ENCODE measurements at regions not wholly inside any gene's neighbourhood (a gene's known extent, or its start where the extent isn't known, plus 50 kb on each side); places are given as distances from the start of the nearest gene placed in this dataset.

- Histone ChIP-seq H2AFZ (ENCODE audit: low read length) (peak overlapping the region; percentile 55), H3K27me3 (ENCODE audit: control insufficient read depth in 3 of 3, insufficient read depth in 3 of 3, low read depth in 1 of 3, low read length in 3 of 3) (no peaks in the 10 kb centered on the region), H3K4me2 (ENCODE audit: insufficient read depth, low read length, poor library complexity, severe bottlenecking) (no peak overlapping the region), H3K4ac (ENCODE audit: low read length) (no peak overlapping the region), H2BK5ac (ENCODE audit: low read length) (no peak overlapping the region), H3K14ac (ENCODE audit: low read length) (no peak overlapping the region), H3K9ac (ENCODE audit: low read depth, low read length, poor library complexity) (no peak overlapping the region), H3K27ac (replicated peaks; ENCODE audit: low read length) (no peak overlapping the region), H3K9me3 (replicated peaks in 1 of 2; ENCODE audit: control insufficient read depth in 2 of 2, insufficient read depth in 1 of 2, low read depth in 1 of 2, low read length in 2 of 2) (peaks cover 0 to 3% of the 10 kb centered on the region in 2 donors), H2BK120ac (ENCODE audit: low read depth, low read length) (no peak overlapping the region), H3K4me3 (ENCODE audit: low read length in 2 of 2) (no peak overlapping the region), H2AK5ac (ENCODE audit: low read depth, low read length) (no peak overlapping the region), H3K18ac (ENCODE audit: low read length) (no peak overlapping the region), H4K91ac (ENCODE audit: low read depth, low read length, poor library complexity) (no peak overlapping the region), H3K79me1 (ENCODE audit: low read depth, low read length) (no peaks in the 10 kb centered on the region), H3K23ac (ENCODE audit: low read depth, low read length, poor library complexity) (no peak overlapping the region), H3K36me3 (replicated peaks in 1 of 2; ENCODE audit: control insufficient read depth in 2 of 2, insufficient read depth in 2 of 2, low read length in 2 of 2) (no peaks in the 10 kb centered on the region), H2BK12ac (ENCODE audit: low read length) (no peak overlapping the region), H3K4me1 (ENCODE audit: control insufficient read depth in 2 of 2, insufficient read depth in 1 of 2, low read depth in 1 of 2, low read length in 2 of 2) (no peaks in the 10 kb centered on the region), H2BK15ac (ENCODE audit: low read length) (no peak overlapping the region), H4K8ac (ENCODE audit: low read depth, low read length) (no peak overlapping the region)
- no CpG with 5 or more reads among the region's 12 CpGs for WGBS, 2 donors (ENCODE audit: extremely low coverage in 2 of 2, insufficient read length in 2 of 2, insufficient replicate concordance in 1 of 2)
- no peak for DNase-seq (ENCODE audit: low spot score)
Observed at GRCh38 chr20:10910535-10911178, 236.9 kb upstream of the JAG1 start.

- no peak overlapping the region for H3K4me2 ChIP-seq (ENCODE audit: insufficient read depth, low read length, poor library complexity, severe bottlenecking)
- H4K91ac ChIP-seq (ENCODE audit: low read depth, low read length, poor library complexity): no peak overlapping the region
- no peak overlapping the region for H3K23ac ChIP-seq (ENCODE audit: low read depth, low read length, poor library complexity)
- peaks cover 0 to 3% of the 10 kb centered on the region in 2 donors for H3K9me3 ChIP-seq (replicated peaks in 1 of 2; ENCODE audit: control insufficient read depth in 2 of 2, insufficient read depth in 1 of 2, low read depth in 1 of 2, low read length in 2 of 2)
- H2AK5ac ChIP-seq (ENCODE audit: low read depth, low read length): no peak overlapping the region
- H2BK15ac ChIP-seq (ENCODE audit: low read length): no peak overlapping the region
- no peaks in the 10 kb centered on the region for H3K4me1 ChIP-seq (ENCODE audit: control insufficient read depth in 2 of 2, insufficient read depth in 1 of 2, low read depth in 1 of 2, low read length in 2 of 2)
- no peak overlapping the region for H3K4ac ChIP-seq (ENCODE audit: low read length)
- no peak overlapping the region for H3K27ac ChIP-seq (replicated peaks; ENCODE audit: low read length)
- no peaks in the 10 kb centered on the region for H3K79me1 ChIP-seq (ENCODE audit: low read depth, low read length)
- H2BK5ac ChIP-seq (ENCODE audit: low read length): no peak overlapping the region
- H3K27me3 ChIP-seq (ENCODE audit: control insufficient read depth in 3 of 3, insufficient read depth in 3 of 3, low read depth in 1 of 3, low read length in 3 of 3): no peaks in the 10 kb centered on the region
- no peak overlapping the region for H3K14ac ChIP-seq (ENCODE audit: low read length)
- WGBS, 2 donors (ENCODE audit: extremely low coverage in 2 of 2, insufficient read length in 2 of 2, insufficient replicate concordance in 1 of 2): no CpG with 5 or more reads among the region's 2 CpGs
- H3K9ac ChIP-seq (ENCODE audit: low read depth, low read length, poor library complexity): no peak overlapping the region
- no peak overlapping the region for H3K18ac ChIP-seq (ENCODE audit: low read length)
- no peak for DNase-seq (ENCODE audit: low spot score)
- H2AFZ ChIP-seq (ENCODE audit: low read length): no peak overlapping the region
- no peak overlapping the region for H2BK120ac ChIP-seq (ENCODE audit: low read depth, low read length)
- H2BK12ac ChIP-seq (ENCODE audit: low read length): no peak overlapping the region
- H3K36me3 ChIP-seq (replicated peaks in 1 of 2; ENCODE audit: control insufficient read depth in 2 of 2, insufficient read depth in 2 of 2, low read length in 2 of 2): no peaks in the 10 kb centered on the region
- no peak overlapping the region for H3K4me3 ChIP-seq (ENCODE audit: low read length in 2 of 2)
- H4K8ac ChIP-seq (ENCODE audit: low read depth, low read length): no peak overlapping the region
Observed at GRCh38 chr20:10911298-10911697, 237.5 kb upstream of the JAG1 start.

- Histone ChIP-seq H2BK15ac (ENCODE audit: low read length) (no peak overlapping the region), H3K4me1 (ENCODE audit: control insufficient read depth in 2 of 2, insufficient read depth in 1 of 2, low read depth in 1 of 2, low read length in 2 of 2) (no peaks in the 10 kb centered on the region), H2BK120ac (ENCODE audit: low read depth, low read length) (no peak overlapping the region), H4K91ac (ENCODE audit: low read depth, low read length, poor library complexity) (no peak overlapping the region), H3K4me3 (ENCODE audit: low read length in 2 of 2) (no peak overlapping the region), H3K9me3 (replicated peaks in 1 of 2; ENCODE audit: control insufficient read depth in 2 of 2, insufficient read depth in 1 of 2, low read depth in 1 of 2, low read length in 2 of 2) (peaks cover 0 to 3% of the 10 kb centered on the region in 2 donors), H3K27me3 (ENCODE audit: control insufficient read depth in 3 of 3, insufficient read depth in 3 of 3, low read depth in 1 of 3, low read length in 3 of 3) (no peaks in the 10 kb centered on the region), H2AK5ac (ENCODE audit: low read depth, low read length) (no peak overlapping the region), H3K23ac (ENCODE audit: low read depth, low read length, poor library complexity) (no peak overlapping the region), H3K4ac (ENCODE audit: low read length) (no peak overlapping the region), H2BK12ac (ENCODE audit: low read length) (no peak overlapping the region), H2AFZ (ENCODE audit: low read length) (no peak overlapping the region), H4K8ac (ENCODE audit: low read depth, low read length) (no peak overlapping the region), H3K27ac (replicated peaks; ENCODE audit: low read length) (no peak overlapping the region), H2BK5ac (ENCODE audit: low read length) (no peak overlapping the region), H3K18ac (ENCODE audit: low read length) (no peak overlapping the region), H3K79me1 (ENCODE audit: low read depth, low read length) (no peaks in the 10 kb centered on the region), H3K14ac (ENCODE audit: low read length) (no peak overlapping the region), H3K9ac (ENCODE audit: low read depth, low read length, poor library complexity) (no peak overlapping the region), H3K36me3 (replicated peaks in 1 of 2; ENCODE audit: control insufficient read depth in 2 of 2, insufficient read depth in 2 of 2, low read length in 2 of 2) (no peaks in the 10 kb centered on the region), H3K4me2 (ENCODE audit: insufficient read depth, low read length, poor library complexity, severe bottlenecking) (no peak overlapping the region)
- WGBS, 2 donors (ENCODE audit: extremely low coverage in 2 of 2, insufficient read length in 2 of 2, insufficient replicate concordance in 1 of 2): no CpG with 5 or more reads among the region's 1 CpG
- no peak for DNase-seq (ENCODE audit: low spot score)
Observed at GRCh38 chr20:10915815-10916214, 242.0 kb upstream of the JAG1 start.

- no peak overlapping the region for H2AK5ac ChIP-seq (ENCODE audit: low read depth, low read length)
- H4K91ac ChIP-seq (ENCODE audit: low read depth, low read length, poor library complexity): no peak overlapping the region
- no peak overlapping the region for H3K4me3 ChIP-seq (ENCODE audit: low read length in 2 of 2)
- H3K9ac ChIP-seq (ENCODE audit: low read depth, low read length, poor library complexity): no peak overlapping the region
- no peak overlapping the region for H3K27ac ChIP-seq (replicated peaks; ENCODE audit: low read length)
- no peak overlapping the region for H4K8ac ChIP-seq (ENCODE audit: low read depth, low read length)
- H2BK120ac ChIP-seq (ENCODE audit: low read depth, low read length): no peak overlapping the region
- H3K14ac ChIP-seq (ENCODE audit: low read length): no peak overlapping the region
- H3K4ac ChIP-seq (ENCODE audit: low read length): no peak overlapping the region
- H3K4me2 ChIP-seq (ENCODE audit: insufficient read depth, low read length, poor library complexity, severe bottlenecking): no peak overlapping the region
- H3K27me3 ChIP-seq (ENCODE audit: control insufficient read depth in 3 of 3, insufficient read depth in 3 of 3, low read depth in 1 of 3, low read length in 3 of 3): no peaks in the 10 kb centered on the region
- H3K9me3 ChIP-seq (replicated peaks in 1 of 2; ENCODE audit: control insufficient read depth in 2 of 2, insufficient read depth in 1 of 2, low read depth in 1 of 2, low read length in 2 of 2): peaks cover 0 to 3% of the 10 kb centered on the region in 2 donors
- no peak overlapping the region for H2AFZ ChIP-seq (ENCODE audit: low read length)
- H2BK15ac ChIP-seq (ENCODE audit: low read length): no peak overlapping the region
- H3K23ac ChIP-seq (ENCODE audit: low read depth, low read length, poor library complexity): no peak overlapping the region
- H3K18ac ChIP-seq (ENCODE audit: low read length): no peak overlapping the region
- H2BK12ac ChIP-seq (ENCODE audit: low read length): no peak overlapping the region
- no peak for DNase-seq (ENCODE audit: low spot score)
- H3K79me1 ChIP-seq (ENCODE audit: low read depth, low read length): no peaks in the 10 kb centered on the region
- no peak overlapping the region for H2BK5ac ChIP-seq (ENCODE audit: low read length)
- no peaks in the 10 kb centered on the region for H3K4me1 ChIP-seq (ENCODE audit: control insufficient read depth in 2 of 2, insufficient read depth in 1 of 2, low read depth in 1 of 2, low read length in 2 of 2)
- no peaks in the 10 kb centered on the region for H3K36me3 ChIP-seq (replicated peaks in 1 of 2; ENCODE audit: control insufficient read depth in 2 of 2, insufficient read depth in 2 of 2, low read length in 2 of 2)
- no CpG with 5 or more reads among the region's 1 CpG for WGBS, 2 donors (ENCODE audit: extremely low coverage in 2 of 2, insufficient read length in 2 of 2, insufficient replicate concordance in 1 of 2)
Observed at GRCh38 chr20:10916312-10916711, 242.5 kb upstream of the JAG1 start.

Measured in neuronal stem cell (in vitro differentiated cells).